NCI-H524 treated with DMSO at 0.1 percent for 48 hours (cell line): ENCODE measurements at regions not wholly inside any gene's neighbourhood (a gene's known extent, or its start where the extent isn't known, plus 50 kb on each side); places are given as distances from the start of the nearest gene placed in this dataset.

Experiments used
- DNase-seq: peaks from one replicate; lab custom pipeline; 2025; lab: John Stamatoyannopoulos, UW

- DNase-seq: peak; percentile 27
Measured at GRCh38 chr3:76429581-76430177, 610.2 kb upstream of the ROBO2 start.

DNA sequence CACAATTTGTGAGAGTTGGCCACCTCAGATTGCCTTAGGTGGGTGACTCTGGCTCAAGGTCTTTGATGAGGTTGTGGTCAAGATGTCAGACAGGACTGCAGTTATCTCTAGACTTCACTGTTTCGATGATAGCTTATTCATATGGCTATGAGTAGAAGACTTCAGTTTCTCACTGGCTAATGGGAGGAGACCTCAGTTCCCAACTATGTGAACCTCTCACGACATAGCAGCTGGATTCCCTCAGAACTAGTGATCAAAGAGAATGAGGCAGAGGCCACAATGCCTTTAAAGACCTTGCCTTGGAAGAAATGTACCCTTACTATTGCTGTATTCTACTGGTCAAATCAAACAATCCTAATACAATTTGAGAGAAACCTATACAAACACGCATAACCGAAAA lies 607.5 kb upstream of the ROBO2 start:
- no peak for DNase-seq

DNA sequence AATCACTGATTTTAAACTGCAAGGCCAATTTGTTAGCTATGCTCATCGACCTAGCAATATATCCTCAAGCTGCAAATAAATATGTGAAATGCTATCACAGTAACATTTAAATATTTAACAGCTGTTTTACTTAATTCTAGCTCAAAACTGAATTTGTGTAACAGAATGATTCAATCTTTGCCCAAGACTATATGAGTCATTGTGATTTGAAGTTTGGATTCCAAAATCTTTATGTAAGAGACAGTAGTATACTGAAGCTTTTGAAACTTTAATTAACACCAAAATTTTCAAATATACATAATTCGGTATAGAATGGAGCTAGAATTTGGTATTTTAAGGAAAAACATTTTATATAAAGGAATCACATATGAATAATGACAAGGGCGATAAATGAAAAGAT lies 603.0 kb upstream of the ROBO2 start:
- DNase-seq: no peak

- no peak for DNase-seq
Measured at GRCh38 chr3:76438971-76439370, 600.9 kb upstream of the ROBO2 start.

GRCh38 chr3:76442374-76442915 lies 597.5 kb upstream of the ROBO2 start:
- no peak for DNase-seq

GRCh38 chr3:76456322-76456721 lies 583.6 kb upstream of the ROBO2 start:
- DNase-seq: no peak

DNA sequence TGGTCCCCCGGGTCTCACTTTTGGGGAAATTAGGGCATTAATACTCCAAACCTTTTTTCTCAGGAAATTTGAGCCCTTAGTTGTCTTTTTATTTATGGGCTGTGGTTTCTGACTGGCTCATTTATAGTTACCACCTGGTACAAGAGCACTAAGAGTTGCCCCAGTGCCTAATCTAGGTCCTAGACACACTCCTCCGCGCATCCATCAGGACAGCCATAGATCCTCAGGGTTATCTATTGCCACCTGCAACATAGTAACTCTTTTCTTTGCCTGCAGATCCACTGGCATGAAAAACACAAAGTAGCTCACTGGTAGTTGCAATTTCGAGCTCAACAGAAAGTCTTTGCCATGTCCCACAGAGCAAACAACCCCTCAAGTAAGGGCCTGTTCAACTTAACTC lies 576.4 kb upstream of the ROBO2 start:
- no peak for DNase-seq

DNA sequence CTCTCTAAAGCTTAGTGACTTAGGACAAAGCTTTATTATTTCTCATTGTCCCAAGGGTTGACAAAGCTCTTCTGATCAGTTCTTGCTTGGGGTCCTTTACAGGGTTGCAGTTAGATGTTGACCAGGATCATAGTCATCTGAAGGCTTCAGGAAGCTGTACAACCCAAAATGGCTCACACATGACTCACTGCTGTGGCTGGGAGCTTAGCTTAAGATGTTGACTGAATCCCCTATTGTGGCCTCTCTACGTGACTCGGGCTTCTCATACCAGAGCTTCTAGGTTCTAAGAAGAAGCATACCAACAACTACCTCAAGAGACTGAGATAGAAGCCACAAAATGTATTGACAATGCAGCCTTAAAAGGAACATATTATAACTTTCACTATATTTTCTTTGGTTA lies 569.6 kb upstream of the ROBO2 start:
- no peak for DNase-seq

DNA sequence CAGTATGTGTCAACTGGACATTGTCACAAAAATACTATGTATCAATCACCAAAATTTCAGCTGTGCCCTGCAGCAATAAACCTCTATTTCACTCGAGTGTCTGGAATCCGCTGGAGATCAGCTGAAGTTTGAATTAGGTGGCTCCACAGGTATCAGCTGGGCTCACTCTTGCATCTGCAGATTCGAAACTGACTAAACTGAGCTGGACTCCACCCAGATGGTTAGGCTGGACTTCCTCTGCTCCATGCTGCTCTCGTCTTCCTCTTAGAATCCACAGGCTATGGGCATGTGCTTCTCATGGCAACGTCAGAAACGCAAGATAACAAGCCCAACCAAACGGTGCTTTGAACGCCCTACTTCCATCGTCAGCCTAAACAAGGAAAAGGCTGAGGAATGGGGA lies 565.3 kb upstream of the ROBO2 start:
- DNase-seq: no peak

- DNase-seq: no peak
Measured at GRCh38 chr3:76479161-76479650, 560.7 kb upstream of the ROBO2 start.

- no peak for DNase-seq
Measured at GRCh38 chr3:76482510-76482909, 557.4 kb upstream of the ROBO2 start.

- DNase-seq: no peak
Measured at GRCh38 chr3:76487446-76487845, 552.5 kb upstream of the ROBO2 start.

DNA sequence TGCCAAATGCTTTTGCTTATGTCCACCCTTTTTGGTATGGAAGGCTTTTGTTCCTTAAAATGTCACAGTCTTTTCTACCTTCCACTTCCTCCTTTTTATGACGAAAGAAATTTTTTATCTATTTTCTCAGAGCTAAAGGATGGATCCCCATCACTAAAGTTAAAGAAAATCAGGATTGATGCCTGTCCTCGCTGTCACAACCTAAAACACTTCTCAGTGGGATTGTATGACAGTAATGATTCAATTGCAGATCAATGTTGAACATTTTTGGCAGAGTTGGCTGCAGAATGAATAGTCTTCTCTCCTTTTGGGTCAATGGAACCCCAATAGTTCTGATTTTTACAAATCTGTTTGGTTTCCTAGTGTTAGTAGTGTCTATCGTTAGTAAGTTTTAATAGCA lies 549.8 kb upstream of the ROBO2 start:
- no peak for DNase-seq

- no peak for DNase-seq
Measured at GRCh38 chr3:76495216-76495615, 544.7 kb upstream of the ROBO2 start.

- DNase-seq: no peak
Measured at GRCh38 chr3:76497636-76498035, 542.3 kb upstream of the ROBO2 start.

DNA sequence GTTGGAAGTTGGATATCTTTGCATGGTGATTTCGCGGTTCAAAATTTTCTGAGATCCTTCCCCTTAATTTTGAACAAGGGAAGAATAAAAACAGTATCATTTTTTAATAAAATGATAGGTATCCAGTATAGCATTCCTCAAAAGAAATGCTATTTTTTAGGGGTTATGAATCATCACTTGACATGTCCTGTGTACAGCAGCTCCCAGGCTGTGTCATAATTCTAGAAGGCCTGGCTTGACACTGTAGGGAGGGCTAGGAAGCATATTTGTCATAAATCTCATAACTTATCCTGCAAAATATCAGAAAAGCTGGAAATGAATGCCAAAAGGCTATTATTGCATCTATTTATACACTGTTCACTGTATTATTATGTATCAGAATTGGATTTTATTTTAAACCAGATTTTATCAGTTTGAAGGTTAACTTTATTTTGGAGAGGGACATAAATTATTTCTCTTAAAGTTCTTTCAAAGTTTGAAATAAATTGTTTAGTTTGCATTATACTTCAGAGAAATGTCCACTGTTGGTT lies 539.1 kb upstream of the ROBO2 start:
- no peak for DNase-seq

GRCh38 chr3:76501315-76501714 lies 538.6 kb upstream of the ROBO2 start:
- no peak for DNase-seq

GRCh38 chr3:76502076-76502475 lies 537.8 kb upstream of the ROBO2 start:
- no peak for DNase-seq

DNA sequence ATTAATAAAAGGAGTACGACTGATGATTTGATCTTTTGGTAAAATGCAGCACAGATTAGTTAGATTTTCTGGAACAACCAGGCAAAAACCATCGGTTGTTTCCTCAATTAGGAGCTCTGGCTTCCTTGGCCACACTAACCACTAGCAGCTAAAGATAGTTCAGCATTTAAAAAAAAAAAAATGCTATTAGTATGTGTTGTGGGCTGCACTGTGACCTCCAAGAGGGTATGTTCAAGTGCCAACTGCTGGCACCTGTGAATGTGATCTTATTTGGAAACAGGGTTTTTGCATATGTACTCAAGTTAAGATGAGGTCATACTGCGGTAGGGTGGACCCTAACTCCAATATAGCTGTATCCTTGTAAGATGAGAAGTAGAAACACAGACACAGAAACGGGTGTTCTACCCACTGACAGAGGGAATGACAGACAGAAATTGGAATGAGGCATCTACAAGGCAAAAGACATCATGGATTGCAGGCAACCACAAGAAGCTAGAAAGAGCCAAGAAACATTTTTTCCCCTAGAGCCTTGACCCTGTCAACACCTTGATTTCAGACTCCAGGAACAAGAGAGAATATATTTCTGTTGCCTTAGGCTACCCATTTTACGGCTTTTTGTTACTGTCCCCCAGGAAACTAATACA lies 534.6 kb upstream of the ROBO2 start:
- no peak for DNase-seq

- DNase-seq: no peak
Measured at GRCh38 chr3:76509179-76509830, 530.6 kb upstream of the ROBO2 start.

GRCh38 chr3:76514836-76515235 lies 525.1 kb upstream of the ROBO2 start:
- no peak for DNase-seq

- DNase-seq: no peak
Measured at GRCh38 chr3:76523337-76523736, 516.6 kb upstream of the ROBO2 start.

- no peak for DNase-seq
Measured at GRCh38 chr3:76525726-76526125, 514.2 kb upstream of the ROBO2 start.
